ENCODE measurements at regions not wholly inside any gene's neighbourhood (a gene's known extent, or its start where the extent isn't known, plus 50 kb on each side); places are given as distances from the start of the nearest gene placed in this dataset.

GRCh38 chr2:71859211-71859847, 288.3 kb downstream of the CYP26B1 start:
- no peak for TF ChIP-seq EZH2 (IDR thresholded peaks at IDR 0.05; ENCODE audit: borderline replicate concordance, insufficient read depth, low read length, poor library complexity, severe bottlenecking)
- no peak for TF ChIP-seq EP300 (conservative IDR thresholded peaks at IDR 0.05; ENCODE audit: poor library complexity, severe bottlenecking)
- no peak for TF ChIP-seq POLR2AphosphoS5 (IDR thresholded peaks at IDR 0.05)
- TF ChIP-seq MXI1 (conservative IDR thresholded peaks at IDR 0.05; ENCODE audit: poor library complexity, severe bottlenecking) = no peak
- TF ChIP-seq TAF1 (IDR thresholded peaks at IDR 0.05; ENCODE audit: low read depth) = no peak
- TF ChIP-seq SMC3 (conservative IDR thresholded peaks at IDR 0.05; ENCODE audit: poor library complexity) = no peak
- TF ChIP-seq CTCF (IDR thresholded peaks at IDR 0.05; ENCODE audit: poor library complexity, severe bottlenecking) = no peak
- no peak for TF ChIP-seq REST (IDR thresholded peaks at IDR 0.05; ENCODE audit: borderline replicate concordance)
- TF ChIP-seq RAD21 (conservative IDR thresholded peaks at IDR 0.05) = no peak
- Histone ChIP-seq H3K9ac (ENCODE audit: low read length) (no peak overlapping the region), H2AFZ (ENCODE audit: low read depth, low read length) (no peak overlapping the region), H3K27ac (ENCODE audit: low read length) (no peak overlapping the region), H3K27me3 (ENCODE audit: insufficient read depth, low read depth, low read length) (no peaks in the 10 kb centered on the region), H3K36me3 (ENCODE audit: insufficient read depth, low read length) (no peaks in the 10 kb centered on the region), H3F3A (ENCODE audit: insufficient read depth, low read length, poor library complexity, severe bottlenecking) (no peaks in the 10 kb centered on the region), H3K9me3 (ENCODE audit: low read length) (no peaks in the 10 kb centered on the region), H3K79me2 (replicated peaks; ENCODE audit: insufficient read depth, low read length) (no peaks in the 10 kb centered on the region), H3K4me2 (ENCODE audit: low read length) (no peak overlapping the region), H4K20me1 (ENCODE audit: insufficient read depth) (no peaks in the 10 kb centered on the region), H3K9me2 (ENCODE audit: insufficient read depth, low read length) (no peaks in the 10 kb centered on the region), H3K4me3 (ENCODE audit: low read length) (no peak overlapping the region)

- H3K27me3 ChIP-seq (ENCODE audit: insufficient read depth, low read depth, low read length) = no peaks in the 10 kb centered on the region
- no peaks in the 10 kb centered on the region for H3K79me2 ChIP-seq (replicated peaks; ENCODE audit: insufficient read depth, low read length)
- H3F3A ChIP-seq (ENCODE audit: insufficient read depth, low read length, poor library complexity, severe bottlenecking) = no peaks in the 10 kb centered on the region
- TF ChIP-seq SMC3 (conservative IDR thresholded peaks at IDR 0.05; ENCODE audit: poor library complexity) = no peak
- no peak for TF ChIP-seq CTCF (IDR thresholded peaks at IDR 0.05; ENCODE audit: poor library complexity, severe bottlenecking)
- no peak for TF ChIP-seq RAD21 (conservative IDR thresholded peaks at IDR 0.05)
- no peak for TF ChIP-seq TAF1 (IDR thresholded peaks at IDR 0.05; ENCODE audit: low read depth)
- TF ChIP-seq MXI1 (conservative IDR thresholded peaks at IDR 0.05; ENCODE audit: poor library complexity, severe bottlenecking) = no peak
- no peak for TF ChIP-seq POLR2AphosphoS5 (IDR thresholded peaks at IDR 0.05)
- TF ChIP-seq EP300 (conservative IDR thresholded peaks at IDR 0.05; ENCODE audit: poor library complexity, severe bottlenecking) = no peak
- TF ChIP-seq REST (IDR thresholded peaks at IDR 0.05; ENCODE audit: borderline replicate concordance) = no peak
- no peak for TF ChIP-seq EZH2 (IDR thresholded peaks at IDR 0.05; ENCODE audit: borderline replicate concordance, insufficient read depth, low read length, poor library complexity, severe bottlenecking)
- H3K4me2 ChIP-seq (ENCODE audit: low read length) = no peak overlapping the region
- no peaks in the 10 kb centered on the region for H4K20me1 ChIP-seq (ENCODE audit: insufficient read depth)
- H3K9ac ChIP-seq (ENCODE audit: low read length) = no peak overlapping the region
- H3K4me3 ChIP-seq (ENCODE audit: low read length) = no peak overlapping the region
- H3K36me3 ChIP-seq (ENCODE audit: insufficient read depth, low read length) = no peaks in the 10 kb centered on the region
- no peaks in the 10 kb centered on the region for H3K9me3 ChIP-seq (ENCODE audit: low read length)
- no peak overlapping the region for H2AFZ ChIP-seq (ENCODE audit: low read depth, low read length)
- H3K9me2 ChIP-seq (ENCODE audit: insufficient read depth, low read length) = no peaks in the 10 kb centered on the region
- H3K27ac ChIP-seq (ENCODE audit: low read length) = no peak overlapping the region
Measured at GRCh38 chr2:71858071-71858470, 289.6 kb downstream of the CYP26B1 start.

All from neural cell (in vitro differentiated cells).